Head of caudate nucleus (tissue), 42 donors: ENCODE measurements at regions not wholly inside any gene's neighbourhood (a gene's known extent, or its start where the extent isn't known, plus 50 kb on each side); places are given as distances from the start of the nearest gene placed in this dataset.

Experiments
- DNase-seq, 42 donors: peaks; one replicate each; pipeline versions ENCODE4 v3.0.0 to v3.0.0-alpha.2; 2020 to 2021; ENCODE audit warnings: mixed read lengths in 7 of 42
- intact Hi-C: fragments of 100-400 bp; cut with DNase I; formaldehyde crosslinking; loops from one replicate; pipeline ENCODE4 v1.15.0; 2022

GRCh38 chr9:108588246-108588645, 267.5 kb downstream of the ACTL7B start:
- intact Hi-C loops, result no loop called here

DNA sequence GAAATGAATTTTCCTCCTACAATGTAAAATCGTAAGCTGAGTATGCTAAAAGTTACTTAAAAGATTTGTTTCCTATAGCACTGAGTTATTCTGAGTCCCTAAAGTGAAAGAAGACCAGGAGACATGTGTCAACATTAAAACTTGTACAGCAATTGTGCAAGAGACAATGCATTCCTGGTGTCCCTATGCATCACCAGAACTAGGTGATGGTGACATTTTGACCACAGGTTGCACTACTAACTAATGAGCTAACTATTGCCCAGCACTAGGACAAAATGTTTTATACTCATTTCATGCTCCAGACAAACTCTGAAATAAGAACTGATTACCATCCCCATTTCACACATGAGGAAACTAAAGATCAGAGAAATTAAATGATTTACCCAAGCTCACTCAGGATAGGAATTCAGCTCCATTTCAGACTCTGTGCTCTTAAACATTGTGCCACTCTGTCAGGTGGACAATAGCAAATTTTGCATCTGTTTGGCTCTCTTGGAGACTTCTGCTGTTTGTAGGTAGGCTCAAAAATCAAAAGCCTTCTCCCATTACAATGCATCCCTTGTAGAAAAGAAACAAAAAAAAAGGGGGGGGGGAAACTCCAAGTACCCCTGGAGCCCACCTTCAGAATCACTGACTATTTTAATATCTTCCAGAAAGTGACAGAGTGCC, 269.2 kb downstream of the ACTL7B start:
- intact Hi-C loops, result no loop called here
- no peak for DNase-seq

More at GRCh38 chr9:108588246-108588645, 267.5 kb downstream of the ACTL7B start:
- DNase-seq, result no peak

- intact Hi-C loops, result no loop called here
Observed at GRCh38 chr9:108584860-108585259, 270.9 kb downstream of the ACTL7B start.

DNA sequence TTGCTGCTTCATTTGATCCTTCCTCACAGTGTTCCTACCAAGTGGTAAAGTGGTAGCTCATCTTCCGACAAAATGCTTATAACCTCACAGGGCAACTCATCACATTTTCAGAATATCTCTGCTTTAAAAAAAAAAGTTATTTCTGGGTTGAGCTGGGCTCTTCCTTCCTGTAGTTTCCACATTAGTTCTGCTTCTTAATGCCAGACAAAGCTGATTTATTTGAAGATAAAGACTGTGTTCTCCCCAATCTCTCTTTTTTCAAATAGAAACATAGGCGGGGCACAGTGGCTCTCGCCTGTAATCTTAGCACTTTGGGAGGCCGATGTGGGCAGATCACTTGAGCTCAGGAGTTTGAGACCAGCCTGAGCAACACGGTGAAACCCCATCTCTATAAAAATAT, 273.1 kb downstream of the ACTL7B start:
- no peak for DNase-seq
- intact Hi-C loops, result no loop called here

More at GRCh38 chr9:108584860-108585259, 270.9 kb downstream of the ACTL7B start:
- no peak for DNase-seq

DNA sequence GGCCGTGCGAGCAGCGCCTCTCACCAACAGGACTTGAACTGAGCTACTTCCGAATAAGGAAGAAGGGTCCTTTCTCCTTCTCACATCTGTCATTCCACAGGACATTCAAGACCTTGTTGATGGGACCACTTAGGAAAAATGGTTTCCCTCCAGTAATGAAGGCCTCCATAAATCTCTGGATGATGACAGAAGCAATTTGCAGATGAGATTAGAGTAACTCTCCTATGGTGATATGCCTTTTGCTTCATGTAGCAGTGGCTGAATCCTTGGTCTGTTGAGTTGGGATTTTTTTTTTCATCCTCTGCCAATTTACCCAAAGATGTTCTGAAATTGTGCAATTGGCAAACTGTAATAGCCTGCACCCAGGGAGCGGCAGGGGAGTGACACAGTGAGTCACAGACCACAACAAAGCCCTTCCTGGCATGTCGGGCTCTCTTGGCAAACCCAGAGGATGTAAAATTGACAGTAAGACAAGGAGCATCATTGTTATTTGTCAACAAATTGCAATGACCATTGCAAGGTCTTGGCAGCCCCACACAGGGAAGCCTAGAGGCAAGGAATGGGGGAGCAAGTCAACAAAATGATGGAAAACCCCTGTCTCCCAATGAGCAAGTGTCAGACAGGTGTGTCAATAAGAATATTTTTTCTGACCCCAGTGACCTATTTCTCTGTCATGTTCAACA, 275.9 kb downstream of the ACTL7B start:
- intact Hi-C loops, result no loop called here
- DNase-seq, result peak in 41 of 42 donors; percentile 3 to 82 (median 53)

GRCh38 chr9:108575276-108575675, 280.5 kb downstream of the ACTL7B start:
- no peak for DNase-seq
- intact Hi-C loops, result no loop called here

DNA sequence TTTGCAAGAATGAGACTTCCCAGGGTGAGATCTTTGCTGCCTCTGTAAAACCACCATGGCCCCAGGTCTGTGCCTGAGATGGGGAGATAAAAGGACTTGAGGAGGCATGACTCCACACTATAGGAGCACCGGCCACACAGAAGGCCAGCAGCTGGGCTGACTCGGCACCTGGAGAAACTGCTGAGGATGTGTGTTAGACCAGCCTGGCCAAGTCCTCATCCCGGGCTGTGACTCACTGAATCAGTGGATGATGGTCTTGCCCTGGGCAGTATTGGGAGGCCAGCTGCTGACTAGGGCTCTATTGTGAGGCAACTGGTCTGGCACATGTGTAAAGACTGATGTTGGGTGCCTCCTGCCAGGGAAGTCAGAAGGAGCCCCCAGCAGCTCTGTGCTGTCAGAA, 286.2 kb downstream of the ACTL7B start:
- intact Hi-C loops, result loop anchor here (10.0 kb wide), 1 partner anchor 1085 kb away; the partner anchor contains the start of gene KLF4
- DNase-seq, result no peak

DNA sequence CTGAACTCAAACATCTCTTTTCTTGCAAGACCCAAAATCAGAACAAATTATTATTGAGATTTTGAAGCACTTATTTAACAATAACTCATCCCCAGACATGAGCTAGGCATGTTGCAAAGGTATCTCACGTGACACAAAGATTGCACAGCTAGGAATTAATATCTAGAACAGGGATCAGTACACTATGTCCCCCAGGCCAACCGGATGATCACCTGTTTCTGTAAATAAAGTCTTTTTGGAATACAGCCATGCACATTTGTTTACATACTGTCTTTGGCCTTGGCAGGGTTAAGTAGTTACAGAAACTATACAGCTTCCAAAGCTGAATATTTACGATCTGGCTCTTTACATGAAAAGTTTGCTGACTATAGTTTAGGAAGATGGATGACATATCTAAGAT, 287.7 kb downstream of the ACTL7B start:
- no peak for DNase-seq
- intact Hi-C loops, result loop anchor here (10.0 kb wide), 1 partner anchor 1083 kb away; the partner anchor contains the start of gene KLF4

GRCh38 chr9:108567571-108567970, 288.2 kb downstream of the ACTL7B start:
- DNase-seq, result no peak
- intact Hi-C loops, result loop anchor here (10.0 kb wide), 1 partner anchor 1083 kb away; the partner anchor contains the start of gene KLF4

DNA sequence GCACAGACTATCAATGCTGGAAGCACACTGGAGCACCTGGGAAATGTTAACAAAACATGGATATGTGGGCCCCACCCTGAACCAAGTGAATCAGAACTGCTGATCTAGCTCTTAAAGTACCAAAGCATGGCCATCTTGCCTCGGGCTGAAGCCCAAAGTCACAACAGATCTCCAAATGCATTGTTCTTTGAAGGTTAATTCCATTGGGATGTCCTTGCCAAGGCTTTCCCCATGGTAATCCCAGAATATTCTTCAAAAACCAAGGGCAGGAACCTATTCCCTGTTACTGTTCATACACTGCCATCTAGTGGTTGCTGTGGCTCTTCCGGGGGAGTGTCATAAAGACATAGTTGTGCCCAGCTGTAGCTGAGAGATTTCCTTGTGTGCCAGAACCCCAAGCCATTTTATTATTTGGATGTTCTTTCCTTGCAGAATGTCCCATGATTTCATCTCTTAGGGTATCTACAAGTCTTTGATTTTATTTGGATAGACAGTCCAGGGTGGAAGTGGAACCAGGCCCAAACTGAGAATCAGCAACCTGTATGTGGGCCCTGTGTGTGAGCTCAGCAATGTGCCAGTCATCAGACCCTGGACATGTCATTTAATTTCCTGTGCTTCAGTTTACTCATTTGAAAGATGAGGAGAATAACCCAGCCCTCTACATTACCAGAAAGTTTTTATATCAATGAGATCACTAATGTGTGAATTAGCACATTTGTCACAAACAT, 290.0 kb downstream of the ACTL7B start:
- peak in 41 of 42 donors; percentile 5 to 81 (median 57) for DNase-seq
- intact Hi-C loops, result loop anchor here (10.0 kb wide), 1 partner anchor 1081 kb away; the partner anchor contains the start of gene KLF4

DNA sequence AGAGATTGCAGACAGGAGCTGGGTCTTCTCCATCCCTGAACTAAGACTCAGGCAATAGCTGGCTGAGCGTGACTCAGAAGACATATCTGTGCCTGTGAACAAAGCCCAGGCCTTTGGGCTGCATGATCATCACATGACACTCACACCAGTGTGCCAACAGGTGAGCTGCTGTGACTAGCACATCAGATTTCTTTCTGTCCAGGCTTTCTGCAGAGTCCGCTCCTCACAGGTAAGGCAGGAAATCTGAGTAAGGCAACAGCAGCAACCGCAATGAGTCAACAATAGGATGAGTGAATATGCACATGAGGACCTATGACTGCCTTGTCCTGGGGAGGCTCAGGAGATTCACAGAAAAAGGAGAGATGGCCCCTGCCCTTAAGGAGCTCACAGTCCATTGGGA, 293.6 kb downstream of the ACTL7B start:
- no peak for DNase-seq
- intact Hi-C loops, result loop anchor here (10.0 kb wide), 1 partner anchor 1077 kb away; the partner anchor contains the start of gene KLF4

DNA sequence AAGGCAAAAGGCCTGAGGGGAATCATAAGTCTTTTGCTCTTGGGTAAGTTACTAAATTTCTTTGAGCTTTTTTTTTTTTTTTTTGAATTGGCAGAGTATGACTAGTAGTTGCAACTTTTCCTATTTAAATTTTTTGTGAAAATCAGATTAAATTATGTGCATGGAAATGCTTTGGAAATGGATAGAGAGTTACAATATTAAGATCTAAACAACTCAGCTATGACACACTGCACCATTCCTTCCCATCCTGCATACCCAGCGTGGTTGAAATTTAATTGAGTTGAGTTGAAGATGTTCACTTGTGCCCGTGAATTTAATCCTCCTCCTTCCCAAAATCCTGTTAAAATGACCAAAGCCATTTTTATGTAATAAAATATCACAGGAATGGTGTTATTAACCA, 296.4 kb downstream of the ACTL7B start:
- DNase-seq, result no peak
- intact Hi-C loops, result no loop called here

- no peak for DNase-seq
- intact Hi-C loops, result no loop called here
Observed at GRCh38 chr9:108554831-108555230, 301.0 kb downstream of the ACTL7B start.

- DNase-seq, result no peak
- intact Hi-C loops, result no loop called here
Observed at GRCh38 chr9:108553111-108553635, 302.6 kb downstream of the ACTL7B start.

GRCh38 chr9:108552459-108553040, 303.2 kb downstream of the ACTL7B start:
- intact Hi-C loops, result no loop called here
- no peak for DNase-seq

- intact Hi-C loops, result no loop called here
- DNase-seq, result no peak
Observed at GRCh38 chr9:108551030-108551841, 304.6 kb downstream of the ACTL7B start.

DNA sequence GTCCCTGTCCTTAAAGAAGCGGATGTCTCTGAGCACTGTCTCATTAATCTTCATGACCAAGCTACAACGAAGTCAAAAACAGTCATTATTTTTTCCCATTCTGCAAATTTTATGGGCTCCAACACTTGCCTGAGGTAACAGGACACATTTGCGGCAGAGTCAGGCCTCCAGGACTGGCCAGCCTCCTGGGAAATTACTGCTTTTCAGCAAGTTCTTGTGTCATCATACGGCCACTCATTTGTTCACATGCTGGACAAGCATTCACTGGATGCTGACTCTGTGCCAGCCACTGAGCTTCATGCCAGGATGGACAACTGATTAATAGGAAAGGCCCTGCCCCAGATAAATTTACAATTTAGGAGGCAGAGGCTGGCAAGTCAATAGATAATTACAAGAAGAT, 305.7 kb downstream of the ACTL7B start:
- DNase-seq, result no peak
- intact Hi-C loops, result no loop called here

GRCh38 chr9:108549184-108549583, 306.6 kb downstream of the ACTL7B start:
- intact Hi-C loops, result no loop called here
- DNase-seq, result no peak
